ENCODE measurements at regions not wholly inside any gene's neighbourhood (a gene's known extent, or its start where the extent isn't known, plus 50 kb on each side); places are given as distances from the start of the nearest gene placed in this dataset.

GRCh38 chr20:61149636-61150035, 102.4 kb upstream of the CDH4 start:
- no peak for DNase-seq

- DNase-seq = no peak
Observed at GRCh38 chr20:61157301-61157700, 94.8 kb upstream of the CDH4 start.

GRCh38 chr20:61159957-61160686, 91.9 kb upstream of the CDH4 start:
- DNase-seq = peak; percentile 0

GRCh38 chr20:61161726-61162390, 90.2 kb upstream of the CDH4 start:
- no peak for DNase-seq

GRCh38 chr20:61162451-61162850, 89.6 kb upstream of the CDH4 start:
- DNase-seq = no peak

- DNase-seq = no peak
Observed at GRCh38 chr20:61163031-61163430, 89.0 kb upstream of the CDH4 start.

- no peak for DNase-seq
Observed at GRCh38 chr20:61166324-61166723, 85.7 kb upstream of the CDH4 start.

GRCh38 chr20:61168605-61169004, 83.5 kb upstream of the CDH4 start:
- DNase-seq = no peak

GRCh38 chr20:61169874-61170273, 82.2 kb upstream of the CDH4 start:
- DNase-seq = no peak

- no peak for DNase-seq
Observed at GRCh38 chr20:61170496-61171320, 81.4 kb upstream of the CDH4 start.

GRCh38 chr20:61173267-61173666, 78.8 kb upstream of the CDH4 start:
- DNase-seq = no peak

- DNase-seq = no peak
Observed at GRCh38 chr20:61173961-61174725, 77.9 kb upstream of the CDH4 start.

GRCh38 chr20:61176874-61177273, 75.2 kb upstream of the CDH4 start:
- DNase-seq = no peak

GRCh38 chr20:61178551-61179071, 73.5 kb upstream of the CDH4 start:
- no peak for DNase-seq

- no peak for DNase-seq
Observed at GRCh38 chr20:61184194-61184593, 67.9 kb upstream of the CDH4 start.

- DNase-seq = no peak
Observed at GRCh38 chr20:61185181-61185580, 66.9 kb upstream of the CDH4 start.

- DNase-seq = no peak
Observed at GRCh38 chr20:61185841-61186601, 66.0 kb upstream of the CDH4 start.

- no peak for DNase-seq
Observed at GRCh38 chr20:61186771-61187472, 65.1 kb upstream of the CDH4 start.

GRCh38 chr20:61189534-61189933, 62.5 kb upstream of the CDH4 start:
- DNase-seq = no peak

GRCh38 chr20:61191096-61191495, 61.0 kb upstream of the CDH4 start:
- no peak for DNase-seq

- DNase-seq = no peak
Observed at GRCh38 chr20:61192337-61192950, 59.6 kb upstream of the CDH4 start.

All from activated CD4-positive, alpha-beta T cell treated with anti-CD3 and anti-CD28 coated beads, Interleukin-10, Interleukin-2, amounts not matched to agents 100 ng/mL and 50 ng/mL, durations not matched to agents 16 hours and 8 hours (primary cell).